Keratinocyte (primary cell): ENCODE measurements at regions not wholly inside any gene's neighbourhood (a gene's known extent, or its start where the extent isn't known, plus 50 kb on each side); places are given as distances from the start of the nearest gene placed in this dataset.

Experiments
- EZH2 ChIP-seq: IDR thresholded peaks from one replicate; pipeline ENCODE4 v1.6.1; 2012; ENCODE audit warnings: inconsistent platforms, mild to moderate bottlenecking, low read length, moderate library complexity
- TF ChIP-seq, protein P1 (sequence below), 3 experiments: IDR thresholded peaks in 1 of 3; conservative IDR thresholded peaks in 1 of 3; optimal IDR thresholded peaks in 1 of 3; 2 replicates in 2 of 3; 3 replicates in 1 of 3; pipeline versions ENCODE3 to v1.5.1; 2011; ENCODE audit warnings: low read length in 3 of 3, mild to moderate bottlenecking in 3 of 3, moderate library complexity in 2 of 3, control low read depth in 1 of 3, inconsistent platforms in 1 of 3; ENCODE audit not compliant: insufficient read depth in 2 of 3; ENCODE audit errors: extremely low read depth in 1 of 3

DNA sequence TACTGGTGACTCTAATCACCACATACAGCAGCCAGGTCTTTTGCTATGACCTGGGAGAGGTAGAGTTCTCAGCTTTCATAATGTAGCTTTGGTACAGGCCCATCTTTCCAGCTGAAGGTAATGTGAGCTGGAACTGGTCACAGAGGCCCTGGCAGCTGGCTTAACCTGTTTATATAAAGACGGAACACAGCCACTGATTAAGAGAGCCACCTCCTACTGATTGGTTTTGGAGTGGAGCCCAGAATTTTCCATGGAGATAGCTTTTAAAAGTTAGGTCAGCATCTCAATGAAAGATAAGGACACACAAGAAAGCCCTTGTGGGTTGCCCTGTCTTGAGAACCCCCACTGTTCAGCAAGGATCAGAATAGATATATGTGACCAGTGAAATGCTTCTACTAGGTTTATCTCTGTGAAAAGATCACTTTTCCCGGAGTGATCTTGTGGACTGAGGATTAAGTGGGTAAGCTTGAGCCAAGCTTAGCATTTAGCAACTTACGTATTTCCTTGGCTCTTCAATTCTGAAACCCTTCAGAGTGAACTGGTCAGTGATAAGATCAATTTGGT, 213.7 kb upstream of the CITED2 start:
- TF ChIP-seq, protein P1, sequence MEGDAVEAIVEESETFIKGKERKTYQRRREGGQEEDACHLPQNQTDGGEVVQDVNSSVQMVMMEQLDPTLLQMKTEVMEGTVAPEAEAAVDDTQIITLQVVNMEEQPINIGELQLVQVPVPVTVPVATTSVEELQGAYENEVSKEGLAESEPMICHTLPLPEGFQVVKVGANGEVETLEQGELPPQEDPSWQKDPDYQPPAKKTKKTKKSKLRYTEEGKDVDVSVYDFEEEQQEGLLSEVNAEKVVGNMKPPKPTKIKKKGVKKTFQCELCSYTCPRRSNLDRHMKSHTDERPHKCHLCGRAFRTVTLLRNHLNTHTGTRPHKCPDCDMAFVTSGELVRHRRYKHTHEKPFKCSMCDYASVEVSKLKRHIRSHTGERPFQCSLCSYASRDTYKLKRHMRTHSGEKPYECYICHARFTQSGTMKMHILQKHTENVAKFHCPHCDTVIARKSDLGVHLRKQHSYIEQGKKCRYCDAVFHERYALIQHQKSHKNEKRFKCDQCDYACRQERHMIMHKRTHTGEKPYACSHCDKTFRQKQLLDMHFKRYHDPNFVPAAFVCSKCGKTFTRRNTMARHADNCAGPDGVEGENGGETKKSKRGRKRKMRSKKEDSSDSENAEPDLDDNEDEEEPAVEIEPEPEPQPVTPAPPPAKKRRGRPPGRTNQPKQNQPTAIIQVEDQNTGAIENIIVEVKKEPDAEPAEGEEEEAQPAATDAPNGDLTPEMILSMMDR (optimal IDR thresholded peaks at IDR 0.05 in 1 of 3, IDR thresholded peaks at IDR 0.05 in 1 of 3, conservative IDR thresholded peaks at IDR 0.05 in 1 of 3; ENCODE audit: extremely low read depth in 1 of 3, insufficient read depth in 2 of 3, low read length in 3 of 3), result no peak
- no peak for TF ChIP-seq EZH2
